ENCODE measurements at regions not wholly inside any gene's neighbourhood (a gene's known extent, or its start where the extent isn't known, plus 50 kb on each side); places are given as distances from the start of the nearest gene placed in this dataset.

GRCh38 chr4:119697887-119698393, 69.3 kb upstream of the PDE5A start (continued):
- TF ChIP-seq, protein P1, sequence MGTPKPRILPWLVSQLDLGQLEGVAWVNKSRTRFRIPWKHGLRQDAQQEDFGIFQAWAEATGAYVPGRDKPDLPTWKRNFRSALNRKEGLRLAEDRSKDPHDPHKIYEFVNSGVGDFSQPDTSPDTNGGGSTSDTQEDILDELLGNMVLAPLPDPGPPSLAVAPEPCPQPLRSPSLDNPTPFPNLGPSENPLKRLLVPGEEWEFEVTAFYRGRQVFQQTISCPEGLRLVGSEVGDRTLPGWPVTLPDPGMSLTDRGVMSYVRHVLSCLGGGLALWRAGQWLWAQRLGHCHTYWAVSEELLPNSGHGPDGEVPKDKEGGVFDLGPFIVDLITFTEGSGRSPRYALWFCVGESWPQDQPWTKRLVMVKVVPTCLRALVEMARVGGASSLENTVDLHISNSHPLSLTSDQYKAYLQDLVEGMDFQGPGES (IDR thresholded peaks at IDR 0.05): no peak
- TF ChIP-seq IRF4 (IDR thresholded peaks at IDR 0.05; ENCODE audit: low read depth, low read length): no peak
- peak; percentile 26 to 69; a peak in 3 of 4 replicates for TF ChIP-seq IKZF2 (IDR thresholded peaks at IDR 0.05)
- TF ChIP-seq, protein P2, sequence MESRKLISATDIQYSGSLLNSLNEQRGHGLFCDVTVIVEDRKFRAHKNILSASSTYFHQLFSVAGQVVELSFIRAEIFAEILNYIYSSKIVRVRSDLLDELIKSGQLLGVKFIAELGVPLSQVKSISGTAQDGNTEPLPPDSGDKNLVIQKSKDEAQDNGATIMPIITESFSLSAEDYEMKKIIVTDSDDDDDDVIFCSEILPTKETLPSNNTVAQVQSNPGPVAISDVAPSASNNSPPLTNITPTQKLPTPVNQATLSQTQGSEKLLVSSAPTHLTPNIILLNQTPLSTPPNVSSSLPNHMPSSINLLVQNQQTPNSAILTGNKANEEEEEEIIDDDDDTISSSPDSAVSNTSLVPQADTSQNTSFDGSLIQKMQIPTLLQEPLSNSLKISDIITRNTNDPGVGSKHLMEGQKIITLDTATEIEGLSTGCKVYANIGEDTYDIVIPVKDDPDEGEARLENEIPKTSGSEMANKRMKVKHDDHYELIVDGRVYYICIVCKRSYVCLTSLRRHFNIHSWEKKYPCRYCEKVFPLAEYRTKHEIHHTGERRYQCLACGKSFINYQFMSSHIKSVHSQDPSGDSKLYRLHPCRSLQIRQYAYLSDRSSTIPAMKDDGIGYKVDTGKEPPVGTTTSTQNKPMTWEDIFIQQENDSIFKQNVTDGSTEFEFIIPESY (IDR thresholded peaks at IDR 0.05): no peak
- TF ChIP-seq, protein P3, sequence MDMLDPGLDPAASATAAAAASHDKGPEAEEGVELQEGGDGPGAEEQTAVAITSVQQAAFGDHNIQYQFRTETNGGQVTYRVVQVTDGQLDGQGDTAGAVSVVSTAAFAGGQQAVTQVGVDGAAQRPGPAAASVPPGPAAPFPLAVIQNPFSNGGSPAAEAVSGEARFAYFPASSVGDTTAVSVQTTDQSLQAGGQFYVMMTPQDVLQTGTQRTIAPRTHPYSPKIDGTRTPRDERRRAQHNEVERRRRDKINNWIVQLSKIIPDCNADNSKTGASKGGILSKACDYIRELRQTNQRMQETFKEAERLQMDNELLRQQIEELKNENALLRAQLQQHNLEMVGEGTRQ (IDR thresholded peaks at IDR 0.05; ENCODE audit: borderline replicate concordance, low read depth, low read length): no peak
- peak; percentile 48; the same call in 1 of the 2 replicates for TF ChIP-seq MTA2 (IDR thresholded peaks at IDR 0.05; ENCODE audit: low read depth)
- TF ChIP-seq JUNB (IDR thresholded peaks at IDR 0.05): peak; percentile 75
- TF ChIP-seq YBX1 (IDR thresholded peaks at IDR 0.05): no peak
- no peak for TF ChIP-seq PML (IDR thresholded peaks at IDR 0.05; ENCODE audit: low read length)
- TF ChIP-seq KDM1A (IDR thresholded peaks at IDR 0.05; ENCODE audit: borderline replicate concordance): no peak
- 0 out of 2 replicates have a peak, but pooled peaks have one; percentile 38 for TF ChIP-seq NFIC (IDR thresholded peaks at IDR 0.05; ENCODE audit: low read depth, low read length)
- TF ChIP-seq IKZF1 (conservative IDR thresholded peaks at IDR 0.05): 0 out of 2 replicates have a peak, but pooled peaks have one; percentile 24
- TF ChIP-seq, protein P4, sequence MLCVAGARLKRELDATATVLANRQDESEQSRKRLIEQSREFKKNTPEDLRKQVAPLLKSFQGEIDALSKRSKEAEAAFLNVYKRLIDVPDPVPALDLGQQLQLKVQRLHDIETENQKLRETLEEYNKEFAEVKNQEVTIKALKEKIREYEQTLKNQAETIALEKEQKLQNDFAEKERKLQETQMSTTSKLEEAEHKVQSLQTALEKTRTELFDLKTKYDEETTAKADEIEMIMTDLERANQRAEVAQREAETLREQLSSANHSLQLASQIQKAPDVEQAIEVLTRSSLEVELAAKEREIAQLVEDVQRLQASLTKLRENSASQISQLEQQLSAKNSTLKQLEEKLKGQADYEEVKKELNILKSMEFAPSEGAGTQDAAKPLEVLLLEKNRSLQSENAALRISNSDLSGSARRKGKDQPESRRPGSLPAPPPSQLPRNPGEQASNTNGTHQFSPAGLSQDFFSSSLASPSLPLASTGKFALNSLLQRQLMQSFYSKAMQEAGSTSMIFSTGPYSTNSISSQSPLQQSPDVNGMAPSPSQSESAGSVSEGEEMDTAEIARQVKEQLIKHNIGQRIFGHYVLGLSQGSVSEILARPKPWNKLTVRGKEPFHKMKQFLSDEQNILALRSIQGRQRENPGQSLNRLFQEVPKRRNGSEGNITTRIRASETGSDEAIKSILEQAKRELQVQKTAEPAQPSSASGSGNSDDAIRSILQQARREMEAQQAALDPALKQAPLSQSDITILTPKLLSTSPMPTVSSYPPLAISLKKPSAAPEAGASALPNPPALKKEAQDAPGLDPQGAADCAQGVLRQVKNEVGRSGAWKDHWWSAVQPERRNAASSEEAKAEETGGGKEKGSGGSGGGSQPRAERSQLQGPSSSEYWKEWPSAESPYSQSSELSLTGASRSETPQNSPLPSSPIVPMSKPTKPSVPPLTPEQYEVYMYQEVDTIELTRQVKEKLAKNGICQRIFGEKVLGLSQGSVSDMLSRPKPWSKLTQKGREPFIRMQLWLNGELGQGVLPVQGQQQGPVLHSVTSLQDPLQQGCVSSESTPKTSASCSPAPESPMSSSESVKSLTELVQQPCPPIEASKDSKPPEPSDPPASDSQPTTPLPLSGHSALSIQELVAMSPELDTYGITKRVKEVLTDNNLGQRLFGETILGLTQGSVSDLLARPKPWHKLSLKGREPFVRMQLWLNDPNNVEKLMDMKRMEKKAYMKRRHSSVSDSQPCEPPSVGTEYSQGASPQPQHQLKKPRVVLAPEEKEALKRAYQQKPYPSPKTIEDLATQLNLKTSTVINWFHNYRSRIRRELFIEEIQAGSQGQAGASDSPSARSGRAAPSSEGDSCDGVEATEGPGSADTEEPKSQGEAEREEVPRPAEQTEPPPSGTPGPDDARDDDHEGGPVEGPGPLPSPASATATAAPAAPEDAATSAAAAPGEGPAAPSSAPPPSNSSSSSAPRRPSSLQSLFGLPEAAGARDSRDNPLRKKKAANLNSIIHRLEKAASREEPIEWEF (IDR thresholded peaks at IDR 0.05; ENCODE audit: insufficient replicate concordance, low read depth, low read length): peak; percentile 44

All from GM12878 (cell line).